Bone marrow (tissue), 2 donors: ENCODE measurements at regions not wholly inside any gene's neighbourhood (a gene's known extent, or its start where the extent isn't known, plus 50 kb on each side); places are given as distances from the start of the nearest gene placed in this dataset.
"Not testable (repeated sequence)": the region's sequence is repeated elsewhere in the genome, so short reads cannot be mapped to it uniquely, and the experiment has no call there.

Source experiments
- DNase-seq, 2 donors: peaks; one replicate each; lab custom pipeline; 2025; lab: John Stamatoyannopoulos, UW

- DNase-seq, result no peak
Measured at GRCh38 chr6:15017803-15018202, 228.1 kb upstream of the JARID2 start.

- no peak for DNase-seq
Measured at GRCh38 chr6:15020119-15020770, 225.6 kb upstream of the JARID2 start.

GRCh38 chr6:15021074-15021473, 224.8 kb upstream of the JARID2 start:
- DNase-seq, result no peak

GRCh38 chr6:15023018-15023417, 222.9 kb upstream of the JARID2 start:
- not testable (repeated sequence) for DNase-seq

GRCh38 chr6:15023448-15023847, 222.4 kb upstream of the JARID2 start:
- no peak for DNase-seq

- no peak for DNase-seq
Measured at GRCh38 chr6:15025446-15025845, 220.4 kb upstream of the JARID2 start.

GRCh38 chr6:15026832-15027231, 219.0 kb upstream of the JARID2 start:
- no peak for DNase-seq

- DNase-seq, result no peak
Measured at GRCh38 chr6:15027472-15027871, 218.4 kb upstream of the JARID2 start.

- DNase-seq, result no peak
Measured at GRCh38 chr6:15032015-15032414, 213.9 kb upstream of the JARID2 start.

- no peak for DNase-seq
Measured at GRCh38 chr6:15033850-15034203, 212.0 kb upstream of the JARID2 start.

- DNase-seq, result no peak
Measured at GRCh38 chr6:15036690-15037245, 209.1 kb upstream of the JARID2 start.

GRCh38 chr6:15037253-15037652, 208.6 kb upstream of the JARID2 start:
- DNase-seq, result no peak

- no peak for DNase-seq
Measured at GRCh38 chr6:15038013-15038791, 207.7 kb upstream of the JARID2 start.

GRCh38 chr6:15039136-15039535, 206.7 kb upstream of the JARID2 start:
- DNase-seq, result no peak

- no peak for DNase-seq
Measured at GRCh38 chr6:15042938-15043337, 202.9 kb upstream of the JARID2 start.

- DNase-seq, result no peak
Measured at GRCh38 chr6:15044146-15044882, 201.6 kb upstream of the JARID2 start.

- DNase-seq, result no peak
Measured at GRCh38 chr6:15044948-15045347, 200.9 kb upstream of the JARID2 start.

GRCh38 chr6:15046751-15047150, 199.1 kb upstream of the JARID2 start:
- DNase-seq, result no peak

GRCh38 chr6:15048367-15048766, 197.5 kb upstream of the JARID2 start:
- no peak for DNase-seq

- DNase-seq, result no peak
Measured at GRCh38 chr6:15058200-15059061, 187.4 kb upstream of the JARID2 start.

- no peak for DNase-seq
Measured at GRCh38 chr6:15061180-15061641, 184.7 kb upstream of the JARID2 start.
